PFSK-1 (cell line): ENCODE measurements at regions not wholly inside any gene's neighbourhood (a gene's known extent, or its start where the extent isn't known, plus 50 kb on each side); places are given as distances from the start of the nearest gene placed in this dataset.

Source experiments
- FOXP2 ChIP-seq: optimal IDR thresholded peaks from 2 replicates; pipeline ENCODE3; 2011; ENCODE audit warnings: borderline replicate concordance, control low read depth, inconsistent platforms; ENCODE audit not compliant: insufficient read depth; ENCODE audit errors: extremely low read length, extremely low read depth
- POLR2AphosphoS5 ChIP-seq: IDR thresholded peaks from 2 replicates; pipeline ENCODE4 v1.6.1; 2012; ENCODE audit warnings: low read depth, mild to moderate bottlenecking, control low read depth, low read length, moderate library complexity
- REST ChIP-seq, 2 experiments: IDR thresholded peaks; 2 replicates each; pipeline versions ENCODE4 v1.6.1 to v1.8.0; 2011 to 2012; ENCODE audit warnings: low read depth in 2 of 2, low read length in 2 of 2, control low read depth in 1 of 2, inconsistent platforms in 1 of 2, mild to moderate bottlenecking in 1 of 2, moderate library complexity in 1 of 2; ENCODE audit not compliant: insufficient read depth in 1 of 2
- SIN3A ChIP-seq: IDR thresholded peaks from 2 replicates; pipeline ENCODE4 v1.6.1; 2012; ENCODE audit warnings: mild to moderate bottlenecking, low read length, moderate library complexity, borderline replicate concordance; ENCODE audit not compliant: insufficient read depth
- TAF1 ChIP-seq: IDR thresholded peaks from 2 replicates; pipeline ENCODE4 v1.6.1; 2012; ENCODE audit warnings: low read length, control low read depth, borderline replicate concordance; ENCODE audit not compliant: insufficient read depth

GRCh38 chr9:86598411-86599239, 244.4 kb upstream of the TUT7 start:
- TF ChIP-seq POLR2AphosphoS5 (no peak), TAF1 (no peak)

- TF ChIP-seq POLR2AphosphoS5 (no peak), REST (IDR thresholded peaks at IDR 0.05; ENCODE audit: insufficient read depth in 1 of 2, low read depth in 2 of 2, low read length in 2 of 2) (no peak), FOXP2 (no peak), SIN3A (no peak), TAF1 (no peak)
Observed at GRCh38 chr9:86594724-86595123, 240.5 kb upstream of the TUT7 start.

- TF ChIP-seq FOXP2 = no peak
- no peak for TF ChIP-seq SIN3A
- TF ChIP-seq TAF1 = no peak
- no peak for TF ChIP-seq POLR2AphosphoS5
- no peak for TF ChIP-seq REST (IDR thresholded peaks at IDR 0.05; ENCODE audit: insufficient read depth in 1 of 2, low read depth in 2 of 2, low read length in 2 of 2)
Observed at GRCh38 chr9:86591472-86591871, 237.3 kb upstream of the TUT7 start.

GRCh38 chr9:86589730-86590129, 235.5 kb upstream of the TUT7 start:
- TF ChIP-seq POLR2AphosphoS5 = no peak
- TF ChIP-seq FOXP2 = no peak
- TF ChIP-seq REST (IDR thresholded peaks at IDR 0.05; ENCODE audit: insufficient read depth in 1 of 2, low read depth in 2 of 2, low read length in 2 of 2) = no peak
- no peak for TF ChIP-seq TAF1

- TF ChIP-seq SIN3A (no peak), TAF1 (no peak), FOXP2 (no peak), POLR2AphosphoS5 (no peak), REST (IDR thresholded peaks at IDR 0.05; ENCODE audit: insufficient read depth in 1 of 2, low read depth in 2 of 2, low read length in 2 of 2) (no peak)
Observed at GRCh38 chr9:86589273-86589672, 235.1 kb upstream of the TUT7 start.

- no peak for TF ChIP-seq POLR2AphosphoS5
- TF ChIP-seq SIN3A = no peak
- no peak for TF ChIP-seq REST (IDR thresholded peaks at IDR 0.05; ENCODE audit: insufficient read depth in 1 of 2, low read depth in 2 of 2, low read length in 2 of 2)
- no peak for TF ChIP-seq TAF1
- TF ChIP-seq FOXP2 = no peak
Observed at GRCh38 chr9:86586144-86586494, 231.9 kb upstream of the TUT7 start.
